Occipital lobe (tissue), 1 donor: ENCODE measurements at regions not wholly inside any gene's neighbourhood (a gene's known extent, or its start where the extent isn't known, plus 50 kb on each side); places are given as distances from the start of the nearest gene placed in this dataset.

Experiments used
- DNase-seq: peaks from one replicate; lab custom pipeline; 2025; lab: John Stamatoyannopoulos, UW

GRCh38 chr10:78763651-78764395 is 304.9 kb upstream of the ZMIZ1 start:
- no peak for DNase-seq

- DNase-seq, result no peak
These were observed 304.3 kb upstream of the ZMIZ1 start for GRCh38 chr10:78764436-78764835.

GRCh38 chr10:78764846-78765430 is 303.8 kb upstream of the ZMIZ1 start:
- DNase-seq, result no peak

- DNase-seq, result no peak
These were observed 302.9 kb upstream of the ZMIZ1 start for GRCh38 chr10:78765726-78766335.

- no peak for DNase-seq
These were observed 302.2 kb upstream of the ZMIZ1 start for GRCh38 chr10:78766603-78767002.

GRCh38 chr10:78768041-78768835 is 300.5 kb upstream of the ZMIZ1 start:
- no peak for DNase-seq

- no peak for DNase-seq
These were observed 299.9 kb upstream of the ZMIZ1 start for GRCh38 chr10:78768876-78769275.

- no peak for DNase-seq
These were observed 299.2 kb upstream of the ZMIZ1 start for GRCh38 chr10:78769526-78769925.

GRCh38 chr10:78770167-78771090 is 298.3 kb upstream of the ZMIZ1 start:
- DNase-seq, result no peak

GRCh38 chr10:78771260-78771659 is 297.5 kb upstream of the ZMIZ1 start:
- DNase-seq, result no peak

GRCh38 chr10:78771808-78772455 is 296.8 kb upstream of the ZMIZ1 start:
- no peak for DNase-seq

- no peak for DNase-seq
These were observed 296.3 kb upstream of the ZMIZ1 start for GRCh38 chr10:78772486-78772885.

GRCh38 chr10:78772986-78773530 is 295.7 kb upstream of the ZMIZ1 start:
- DNase-seq, result no peak

- DNase-seq, result no peak
These were observed 294.2 kb upstream of the ZMIZ1 start for GRCh38 chr10:78774614-78774998.

- no peak for DNase-seq
These were observed 293.6 kb upstream of the ZMIZ1 start for GRCh38 chr10:78774999-78775711.

- DNase-seq, result no peak
These were observed 292.9 kb upstream of the ZMIZ1 start for GRCh38 chr10:78775891-78776290.

GRCh38 chr10:78776756-78777155 is 292.0 kb upstream of the ZMIZ1 start:
- no peak for DNase-seq

GRCh38 chr10:78777466-78777865 is 291.3 kb upstream of the ZMIZ1 start:
- peak; percentile 62 for DNase-seq

- DNase-seq, result no peak
These were observed 290.9 kb upstream of the ZMIZ1 start for GRCh38 chr10:78777867-78778266.
